ENCODE measurements at regions not wholly inside any gene's neighbourhood (a gene's known extent, or its start where the extent isn't known, plus 50 kb on each side); places are given as distances from the start of the nearest gene placed in this dataset.

- no peak for TF ChIP-seq CTCF (IDR thresholded peaks at IDR 0.05)
- no peak for TF ChIP-seq POLR2A (IDR thresholded peaks at IDR 0.05)
Observed at GRCh38 chr10:36555036-36555435, 570.4 kb upstream of the ANKRD30A start.

All from Peyer's patch (tissue), 4 donors.